K562 (cell line): ENCODE measurements at regions not wholly inside any gene's neighbourhood (a gene's known extent, or its start where the extent isn't known, plus 50 kb on each side); places are given as distances from the start of the nearest gene placed in this dataset.

ENCODE experiments used
- ELF1 ChIP-seq: fragments of 200-800 bp; sonication (Bioruptor generic); IDR thresholded peaks from 2 replicates; pipeline ENCODE4 v1.6.1; 2016; ENCODE audit warnings: missing genetic modification characterization, missing compliant biosample characterization
- ELK1 ChIP-seq: sonication (generic); formaldehyde crosslinking; IDR thresholded peaks from 2 replicates; pipeline ENCODE4 v1.8.1; 2022; ENCODE audit warnings: missing genetic modification reagents
- GTF2F1 ChIP-seq: IDR thresholded peaks from 2 replicates; pipeline ENCODE4 v1.6.1; 2011; ENCODE audit warnings: low read depth, low read length, improper control_type of control experiment
- HCFC1 ChIP-seq: IDR thresholded peaks from 2 replicates; pipeline ENCODE4 v1.6.1; 2012; ENCODE audit warnings: low read depth, low read length, improper control_type of control experiment
- HES1 ChIP-seq: fragments of 450-650 bp; IDR thresholded peaks from 2 replicates; pipeline ENCODE4 v1.6.1; 2016; ENCODE audit warnings: low read depth, mild to moderate bottlenecking, moderate library complexity
- KDM1A ChIP-seq, 2 experiments: fragments of 450-650 bp; IDR thresholded peaks; 2 replicates each; pipeline ENCODE4 v1.6.1; 2016; ENCODE audit warnings: mild to moderate bottlenecking in 2 of 2
- MEF2A ChIP-seq: IDR thresholded peaks from 2 replicates; pipeline ENCODE4 v1.6.1; 2011; ENCODE audit warnings: low read depth, mild to moderate bottlenecking, low read length, moderate library complexity; ENCODE audit not compliant: control insufficient read depth
- POLR2B ChIP-seq: fragments of 450-650 bp; IDR thresholded peaks from 2 replicates; pipeline ENCODE4 v1.6.1; 2018; ENCODE audit warnings: low read depth; ENCODE audit not compliant: partially characterized antibody
- RBM34 ChIP-seq: fragments of 200-400 bp; formaldehyde crosslinking; IDR thresholded peaks from 2 replicates; pipeline ENCODE4 v1.6.1; 2018; ENCODE audit warnings: low read length, borderline replicate concordance; ENCODE audit not compliant: insufficient read depth
- RREB1 ChIP-seq: fragments of 250-450 bp; sonication (Bioruptor Pico); IDR thresholded peaks from 2 replicates; pipeline ENCODE4 v1.4.0; 2020
- SRF ChIP-seq, 2 experiments: fragments of 250-450, 450-650 bp in 1 of 2; sonication (Bioruptor Pico) in 1 of 2; sonication (generic) in 1 of 2; formaldehyde crosslinking; IDR thresholded peaks; 2 replicates each; pipeline versions ENCODE4 v1.5.0 to v1.5.1; 2020 to 2022; ENCODE audit warnings: mild to moderate bottlenecking in 1 of 2, missing genetic modification reagents in 1 of 2
- TSC22D4 ChIP-seq: fragments of 450-650 bp; IDR thresholded peaks from 2 replicates; pipeline ENCODE4 v1.6.1; 2016; ENCODE audit warnings: missing genetic modification characterization, missing biosample characterization, control low read depth
- VEZF1 ChIP-seq: fragments of 200-800 bp; sonication (Bioruptor generic); IDR thresholded peaks from 2 replicates; pipeline ENCODE4 v1.6.1; 2017; ENCODE audit warnings: missing genetic modification characterization, missing compliant biosample characterization
- ZNF232 ChIP-seq: sonication (generic); formaldehyde crosslinking; IDR thresholded peaks from 2 replicates; pipeline ENCODE4 v1.8.0; 2022; ENCODE audit warnings: mild to moderate bottlenecking, missing genetic modification reagents
- ZNF589 ChIP-seq: fragments of 200-800 bp; sonication (Bioruptor generic); IDR thresholded peaks from 2 replicates; pipeline ENCODE4 v1.6.1; 2016; ENCODE audit warnings: low read depth, missing genetic modification characterization, missing compliant biosample characterization
- TF ChIP-seq, protein P1 (sequence below), 2 experiments: fragments of 150-350 bp in 1 of 2; IDR thresholded peaks; 2 replicates each; pipeline ENCODE4 v1.6.1; 2012 to 2016; ENCODE audit warnings: low read depth in 2 of 2, low read length in 2 of 2, mild to moderate bottlenecking in 1 of 2, moderate library complexity in 1 of 2

DNA sequence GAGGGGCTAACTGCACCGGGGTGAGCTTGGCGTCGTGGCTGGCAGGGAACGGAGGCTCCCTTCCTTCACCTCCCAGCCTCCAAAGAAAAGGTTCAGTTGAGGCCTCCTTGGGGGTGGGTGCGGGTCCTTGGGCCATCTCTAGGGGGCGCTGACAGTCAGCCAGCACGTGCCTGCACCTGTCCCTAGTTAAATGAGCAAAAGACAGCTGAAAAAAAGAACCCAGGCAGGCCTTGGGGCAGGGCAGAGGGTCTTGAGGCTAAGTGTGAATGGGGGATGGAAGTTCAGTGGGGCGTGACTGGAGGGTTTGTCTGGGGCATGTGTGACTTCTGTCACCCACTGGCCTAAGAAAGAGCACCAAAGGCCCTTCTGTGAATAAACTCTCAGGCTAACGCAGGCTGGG lies 56.4 kb downstream of the ZFP36L2 start (continued):
- TF ChIP-seq ELK1 (CRISPR knock-in tag) (no peak), HES1 (no peak), RREB1 (no peak), POLR2B (no peak), ELF1 (tag) (no peak), TSC22D4 (no peak), MEF2A (no peak), SRF (CRISPR knock-in tag; IDR thresholded peaks at IDR 0.05) (no peak), ZNF589 (CRISPR knock-in tag) (no peak), VEZF1 (0 out of 2 replicates have a peak, but pooled peaks have one; percentile 22), GTF2F1 (no peak), HCFC1 (no peak), KDM1A (IDR thresholded peaks at IDR 0.05) (no peak), ZNF232 (no peak), RBM34 (no peak)
- TF ChIP-seq, protein P1, sequence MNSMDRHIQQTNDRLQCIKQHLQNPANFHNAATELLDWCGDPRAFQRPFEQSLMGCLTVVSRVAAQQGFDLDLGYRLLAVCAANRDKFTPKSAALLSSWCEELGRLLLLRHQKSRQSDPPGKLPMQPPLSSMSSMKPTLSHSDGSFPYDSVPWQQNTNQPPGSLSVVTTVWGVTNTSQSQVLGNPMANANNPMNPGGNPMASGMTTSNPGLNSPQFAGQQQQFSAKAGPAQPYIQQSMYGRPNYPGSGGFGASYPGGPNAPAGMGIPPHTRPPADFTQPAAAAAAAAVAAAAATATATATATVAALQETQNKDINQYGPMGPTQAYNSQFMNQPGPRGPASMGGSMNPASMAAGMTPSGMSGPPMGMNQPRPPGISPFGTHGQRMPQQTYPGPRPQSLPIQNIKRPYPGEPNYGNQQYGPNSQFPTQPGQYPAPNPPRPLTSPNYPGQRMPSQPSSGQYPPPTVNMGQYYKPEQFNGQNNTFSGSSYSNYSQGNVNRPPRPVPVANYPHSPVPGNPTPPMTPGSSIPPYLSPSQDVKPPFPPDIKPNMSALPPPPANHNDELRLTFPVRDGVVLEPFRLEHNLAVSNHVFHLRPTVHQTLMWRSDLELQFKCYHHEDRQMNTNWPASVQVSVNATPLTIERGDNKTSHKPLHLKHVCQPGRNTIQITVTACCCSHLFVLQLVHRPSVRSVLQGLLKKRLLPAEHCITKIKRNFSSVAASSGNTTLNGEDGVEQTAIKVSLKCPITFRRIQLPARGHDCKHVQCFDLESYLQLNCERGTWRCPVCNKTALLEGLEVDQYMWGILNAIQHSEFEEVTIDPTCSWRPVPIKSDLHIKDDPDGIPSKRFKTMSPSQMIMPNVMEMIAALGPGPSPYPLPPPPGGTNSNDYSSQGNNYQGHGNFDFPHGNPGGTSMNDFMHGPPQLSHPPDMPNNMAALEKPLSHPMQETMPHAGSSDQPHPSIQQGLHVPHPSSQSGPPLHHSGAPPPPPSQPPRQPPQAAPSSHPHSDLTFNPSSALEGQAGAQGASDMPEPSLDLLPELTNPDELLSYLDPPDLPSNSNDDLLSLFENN (IDR thresholded peaks at IDR 0.05; ENCODE audit: low read depth in 2 of 2, low read length in 2 of 2): no peak
